Trophoblast cell (in vitro differentiated cells and primary cell): ENCODE measurements at regions not wholly inside any gene's neighbourhood (a gene's known extent, or its start where the extent isn't known, plus 50 kb on each side); places are given as distances from the start of the nearest gene placed in this dataset.

Source experiments
- DNase-seq, 2 donors: peaks; one replicate each; pipeline ENCODE4 v3.0.0-alpha.2; 2016
- H2AFZ ChIP-seq: 2 replicates; pipeline ENCODE4 v1.6.1; 2013; ENCODE audit warnings: low read length, moderate library complexity, mild to moderate bottlenecking; ENCODE audit not compliant: insufficient read depth, poor library complexity
- H2AK5ac ChIP-seq: 2 replicates; pipeline ENCODE4 v1.6.1; 2013; ENCODE audit warnings: mild to moderate bottlenecking, low read length
- H2BK120ac ChIP-seq: 2 replicates; pipeline ENCODE4 v1.6.1; 2013; ENCODE audit warnings: low read length, mild to moderate bottlenecking, moderate library complexity; ENCODE audit not compliant: insufficient read depth, poor library complexity
- H2BK12ac ChIP-seq: 2 replicates; pipeline ENCODE4 v1.6.1; 2013; ENCODE audit warnings: mild to moderate bottlenecking, low read length, moderate library complexity
- H2BK5ac ChIP-seq: 2 replicates; pipeline ENCODE4 v1.6.1; 2013; ENCODE audit warnings: low read length, low read depth, moderate library complexity, mild to moderate bottlenecking; ENCODE audit not compliant: poor library complexity
- H3K14ac ChIP-seq: 2 replicates; pipeline ENCODE4 v1.6.1; 2013; ENCODE audit warnings: mild to moderate bottlenecking, low read length
- H3K18ac ChIP-seq: 2 replicates; pipeline ENCODE4 v1.6.1; 2013; ENCODE audit warnings: mild to moderate bottlenecking, low read length
- H3K23ac ChIP-seq: 2 replicates; pipeline ENCODE4 v1.6.1; 2013; ENCODE audit warnings: low read length
- H3K27ac ChIP-seq: 2 replicates; pipeline ENCODE4 v1.5.1; 2013; ENCODE audit warnings: low read depth, mild to moderate bottlenecking, inconsistent platforms, low read length, moderate library complexity
- H3K27me3 ChIP-seq: 2 replicates; pipeline ENCODE4 v1.6.1; 2013; ENCODE audit warnings: inconsistent platforms, mild to moderate bottlenecking, low read length, moderate library complexity; ENCODE audit not compliant: insufficient read depth
- H3K36me3 ChIP-seq, 2 experiments: 1 replicate in 1 of 2; 2 replicates in 1 of 2; pipeline ENCODE4 v1.6.1; 2013; ENCODE audit warnings: low read length in 2 of 2, mild to moderate bottlenecking in 2 of 2, moderate library complexity in 1 of 2; ENCODE audit not compliant: insufficient read depth in 2 of 2, control insufficient read depth in 1 of 2
- H3K4ac ChIP-seq: 2 replicates; pipeline ENCODE4 v1.6.1; 2013; ENCODE audit warnings: low read depth, mild to moderate bottlenecking, low read length, moderate library complexity
- H3K4me1 ChIP-seq, 2 experiments: 1 replicate in 1 of 2; 2 replicates in 1 of 2; pipeline ENCODE4 v1.6.1; 2013; ENCODE audit warnings: low read length in 2 of 2, mild to moderate bottlenecking in 2 of 2, moderate library complexity in 1 of 2; ENCODE audit not compliant: insufficient read depth in 2 of 2, control insufficient read depth in 1 of 2
- H3K4me2 ChIP-seq: 2 replicates; pipeline ENCODE4 v1.6.1; 2013; ENCODE audit warnings: inconsistent platforms, mild to moderate bottlenecking, low read length, moderate library complexity
- H3K4me3 ChIP-seq: 2 replicates; pipeline ENCODE4 v1.5.1; 2013; ENCODE audit warnings: mild to moderate bottlenecking, low read depth, low read length, inconsistent platforms
- H3K79me1 ChIP-seq: one replicate; pipeline ENCODE4 v1.6.1; 2013; ENCODE audit warnings: low read length
- H3K79me2 ChIP-seq: 2 replicates; pipeline ENCODE4 v1.6.1; 2013; ENCODE audit warnings: low read length, mild to moderate bottlenecking; ENCODE audit not compliant: control insufficient read depth, insufficient read depth, poor library complexity
- H3K9ac ChIP-seq: 2 replicates; pipeline ENCODE4 v1.6.1; 2013; ENCODE audit warnings: mild to moderate bottlenecking, low read length
- H3K9me3 ChIP-seq: 2 replicates; pipeline ENCODE4 v1.6.1; 2013; ENCODE audit warnings: low read depth, mild to moderate bottlenecking, control low read depth, inconsistent platforms, low read length; ENCODE audit not compliant: insufficient read depth
- H4K12ac ChIP-seq: 2 replicates; pipeline ENCODE4 v1.6.1; 2013; ENCODE audit warnings: low read depth, mild to moderate bottlenecking, low read length, moderate library complexity
- H4K8ac ChIP-seq: 2 replicates; pipeline ENCODE4 v1.6.1; 2013; ENCODE audit warnings: low read depth, mild to moderate bottlenecking, low read length, moderate library complexity
- H4K91ac ChIP-seq: one replicate; pipeline ENCODE4 v1.6.1; 2013; ENCODE audit warnings: low read depth, mild to moderate bottlenecking, low read length, moderate library complexity
- WGBS: extraction: QIAGEN DNeasy Blood & Tissue Kit; methylation state at CpG from one replicate; pipeline ENCODE4 v1.1.7; 2013; ENCODE audit warnings: missing lambda C conversion rate; ENCODE audit not compliant: insufficient read length, insufficient coverage; ENCODE audit errors: extremely low coverage; 5-methylcytosine and 5-hydroxymethylcytosine counted together

GRCh38 chr2:212727751-212728150, 189.1 kb upstream of the ERBB4 start:
- H3K4me1 ChIP-seq, result no peaks in the 10 kb centered on the region
- no peak overlapping the region for H3K9ac ChIP-seq
- H2BK12ac ChIP-seq, result no peak overlapping the region
- no peaks in the 10 kb centered on the region for H3K9me3 ChIP-seq
- no peak overlapping the region for H3K23ac ChIP-seq
- no peak overlapping the region for H3K4me2 ChIP-seq
- no peak overlapping the region for H3K27ac ChIP-seq
- no peak overlapping the region for H2BK5ac ChIP-seq
- H2AFZ ChIP-seq, result no peak overlapping the region
- H3K79me2 ChIP-seq, result no peaks in the 10 kb centered on the region
- no CpG with 5 or more reads among the region's 3 CpGs for WGBS
- no peak overlapping the region for H4K12ac ChIP-seq
- H2BK120ac ChIP-seq, result no peak overlapping the region
- no peaks in the 10 kb centered on the region for H3K79me1 ChIP-seq
- DNase-seq, result peak in 1 of 2 donors; percentile 48
- H4K8ac ChIP-seq, result no peak overlapping the region
- no peak overlapping the region for H3K18ac ChIP-seq
- no peaks in the 10 kb centered on the region for H3K27me3 ChIP-seq
- no peak overlapping the region for H3K4ac ChIP-seq
- no peak overlapping the region for H3K4me3 ChIP-seq
- H4K91ac ChIP-seq, result no peak overlapping the region
- H3K14ac ChIP-seq, result no peak overlapping the region
- no peaks in the 10 kb centered on the region for H3K36me3 ChIP-seq
- H2AK5ac ChIP-seq, result no peak overlapping the region

- no peak for DNase-seq
- Histone ChIP-seq H3K14ac (no peak overlapping the region), H3K4me3 (no peak overlapping the region), H3K4me1 (no peaks in the 10 kb centered on the region), H3K27ac (no peak overlapping the region), H2BK120ac (no peak overlapping the region), H3K79me1 (no peaks in the 10 kb centered on the region), H3K36me3 (no peaks in the 10 kb centered on the region), H3K27me3 (no peaks in the 10 kb centered on the region), H3K4me2 (no peak overlapping the region), H4K8ac (no peak overlapping the region), H3K23ac (no peak overlapping the region), H3K4ac (no peak overlapping the region), H2AK5ac (no peak overlapping the region), H3K18ac (no peak overlapping the region), H2BK12ac (no peak overlapping the region), H3K79me2 (no peaks in the 10 kb centered on the region), H2AFZ (no peak overlapping the region), H4K91ac (no peak overlapping the region), H3K9me3 (peaks cover under 1% of the 10 kb centered on the region), H3K9ac (peak overlapping the region; percentile 52), H2BK5ac (no peak overlapping the region), H4K12ac (no peak overlapping the region)
- no CpG with 5 or more reads among the region's 2 CpGs for WGBS
Measured at GRCh38 chr2:212726403-212726802, 187.8 kb upstream of the ERBB4 start.

DNA sequence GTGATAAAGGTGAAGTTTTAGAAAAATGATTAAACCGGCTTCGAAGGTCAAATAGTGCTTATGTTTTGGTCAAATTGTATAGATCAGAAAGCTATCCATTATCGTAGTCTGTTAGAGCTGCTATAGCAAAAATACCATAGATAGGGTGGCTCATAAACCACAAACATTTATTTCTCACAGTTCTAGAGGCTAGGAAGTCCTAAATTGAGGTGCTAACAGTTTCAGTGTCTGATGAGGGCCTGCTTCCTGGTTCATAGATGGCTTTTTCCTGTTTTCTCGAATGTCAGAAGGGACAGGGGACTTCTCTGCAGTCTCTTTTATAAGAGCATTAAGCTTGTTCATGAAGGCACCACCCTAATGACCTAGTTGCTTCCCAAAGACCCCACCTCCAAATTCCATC, 186.6 kb upstream of the ERBB4 start:
- Histone ChIP-seq H3K23ac (no peak overlapping the region), H3K9ac (no peak overlapping the region), H3K4me2 (no peak overlapping the region), H3K79me1 (no peaks in the 10 kb centered on the region), H4K12ac (no peak overlapping the region), H3K4ac (no peak overlapping the region), H2AK5ac (no peak overlapping the region), H3K18ac (no peak overlapping the region), H2BK12ac (no peak overlapping the region), H3K4me3 (no peak overlapping the region), H2BK5ac (no peak overlapping the region), H2BK120ac (no peak overlapping the region), H3K27ac (no peak overlapping the region), H4K8ac (no peak overlapping the region), H4K91ac (no peak overlapping the region), H2AFZ (no peak overlapping the region), H3K27me3 (no peaks in the 10 kb centered on the region), H3K14ac (no peak overlapping the region), H3K9me3 (peaks cover 6% of the 10 kb centered on the region), H3K36me3 (no peaks in the 10 kb centered on the region), H3K79me2 (no peaks in the 10 kb centered on the region), H3K4me1 (no peaks in the 10 kb centered on the region)
- no CpG with 5 or more reads among the region's 4 CpGs for WGBS
- DNase-seq, result no peak

GRCh38 chr2:212723226-212723625, 184.6 kb upstream of the ERBB4 start:
- Histone ChIP-seq H3K9me3 (peaks cover 7% of the 10 kb centered on the region), H3K4ac (no peak overlapping the region), H3K79me2 (no peaks in the 10 kb centered on the region), H3K4me1 (no peaks in the 10 kb centered on the region), H4K12ac (no peak overlapping the region), H3K27me3 (no peaks in the 10 kb centered on the region), H2BK120ac (no peak overlapping the region), H3K36me3 (no peaks in the 10 kb centered on the region), H2AFZ (no peak overlapping the region), H2BK12ac (no peak overlapping the region), H2BK5ac (no peak overlapping the region), H4K91ac (no peak overlapping the region), H3K18ac (no peak overlapping the region), H3K23ac (no peak overlapping the region), H3K27ac (no peak overlapping the region), H3K79me1 (no peaks in the 10 kb centered on the region), H4K8ac (no peak overlapping the region), H3K9ac (no peak overlapping the region), H3K4me2 (no peak overlapping the region), H3K14ac (no peak overlapping the region), H2AK5ac (no peak overlapping the region), H3K4me3 (no peak overlapping the region)
- WGBS, result no CpG with 5 or more reads among the region's 1 CpG
- DNase-seq, result no peak
